ENCODE measurements at regions not wholly inside any gene's neighbourhood (a gene's known extent, or its start where the extent isn't known, plus 50 kb on each side); places are given as distances from the start of the nearest gene placed in this dataset.

DNA sequence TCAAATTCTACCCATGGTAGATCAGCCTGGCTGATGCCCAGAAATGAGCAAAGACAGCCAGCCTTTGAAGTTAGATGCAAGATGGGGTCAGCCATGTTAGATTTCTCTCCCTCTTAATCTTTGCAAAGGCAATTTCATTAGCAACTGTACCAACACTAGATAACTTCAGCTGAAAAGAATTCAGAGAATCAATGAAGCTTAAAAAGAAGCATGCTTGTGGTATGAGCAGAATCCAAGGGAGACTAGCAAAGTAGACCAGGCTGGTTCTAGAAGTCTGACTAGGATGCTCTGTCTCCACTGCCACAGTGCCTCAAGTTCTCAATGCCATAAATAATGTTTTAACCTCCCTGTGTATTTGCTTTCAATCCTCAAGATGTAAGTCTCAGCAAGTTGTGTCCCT is 247.3 kb downstream of the SLC7A11 start:
- Histone ChIP-seq H3K4me1 (ENCODE audit: control insufficient read depth in 1 of 2, insufficient read depth in 2 of 2, low read length in 2 of 2) (no peaks in the 10 kb centered on the region), H3K9me3 (ENCODE audit: control insufficient read depth, low read length) (no peaks in the 10 kb centered on the region), H3K4me3 (ENCODE audit: low read length in 2 of 2) (no peak overlapping the region), H3K27ac (ENCODE audit: low read depth in 1 of 2, low read length in 2 of 2) (no peak overlapping the region), H3K36me3 (ENCODE audit: control insufficient read depth in 1 of 2, insufficient read depth in 2 of 2, low read length in 1 of 2) (no peaks in the 10 kb centered on the region), H3K27me3 (ENCODE audit: control insufficient read depth in 1 of 2, insufficient read depth in 2 of 2, low read length in 1 of 2) (no peaks in the 10 kb centered on the region)
- no peak for ATAC-seq (ENCODE audit: low FRiP score)
- no peak for DNase-seq
- intact Hi-C loops (cut with DNase I), result no loop called here

DNA sequence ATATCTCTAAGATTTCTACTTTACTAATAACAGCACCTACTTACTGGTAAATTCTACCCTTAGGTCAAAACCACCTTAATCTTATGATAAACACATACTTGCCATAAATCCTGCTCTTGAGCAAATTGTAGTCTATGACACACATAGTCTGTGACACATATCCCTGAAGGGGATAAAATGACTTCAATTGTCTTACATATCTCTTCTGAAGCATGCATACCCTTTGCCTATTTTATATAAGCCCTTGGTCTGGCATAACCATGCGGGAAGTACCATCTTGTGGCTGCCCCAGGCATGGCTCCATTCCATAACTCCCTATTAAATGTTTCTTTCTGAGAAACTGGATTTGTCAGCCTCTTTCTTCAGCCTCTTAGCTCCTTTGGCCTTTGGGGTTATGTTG is 248.9 kb downstream of the SLC7A11 start:
- DNase-seq, result no peak
- Histone ChIP-seq H3K27me3 (ENCODE audit: control insufficient read depth in 1 of 2, insufficient read depth in 2 of 2, low read length in 1 of 2) (no peaks in the 10 kb centered on the region), H3K4me3 (ENCODE audit: low read length in 2 of 2) (no peak overlapping the region), H3K27ac (ENCODE audit: low read depth in 1 of 2, low read length in 2 of 2) (no peak overlapping the region), H3K9me3 (ENCODE audit: control insufficient read depth, low read length) (no peaks in the 10 kb centered on the region), H3K36me3 (ENCODE audit: control insufficient read depth in 1 of 2, insufficient read depth in 2 of 2, low read length in 1 of 2) (no peaks in the 10 kb centered on the region), H3K4me1 (ENCODE audit: control insufficient read depth in 1 of 2, insufficient read depth in 2 of 2, low read length in 2 of 2) (no peaks in the 10 kb centered on the region)
- no peak for ATAC-seq (ENCODE audit: low FRiP score)
- WGBS, 2 donors, result 91 to 94% methylated on average over 1 of the region's 1 CpG
- intact Hi-C loops (cut with DNase I), result no loop called here

DNA sequence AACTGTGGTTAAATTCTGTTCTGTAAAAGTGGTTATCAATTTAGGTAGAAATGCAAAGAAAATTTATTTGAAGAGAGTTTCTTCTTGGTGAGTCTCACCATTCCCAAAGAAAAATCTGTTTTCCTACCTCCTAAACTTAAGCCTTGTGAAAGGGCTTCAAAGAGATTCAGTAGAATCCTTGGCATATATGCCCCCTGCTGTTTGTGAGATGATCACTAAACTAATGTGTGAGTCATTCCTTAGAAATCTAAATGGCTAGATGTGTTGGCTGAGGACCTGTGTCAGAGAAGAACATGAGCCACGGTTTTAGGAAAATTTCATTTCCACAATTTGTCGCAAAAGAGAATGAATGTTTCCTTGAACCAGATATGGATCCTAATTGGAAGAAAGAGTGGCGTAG is 260.9 kb downstream of the SLC7A11 start:
- Histone ChIP-seq H3K4me3 (ENCODE audit: low read length in 2 of 2) (no peak overlapping the region), H3K27me3 (ENCODE audit: control insufficient read depth in 1 of 2, insufficient read depth in 2 of 2, low read length in 1 of 2) (no peaks in the 10 kb centered on the region), H3K4me1 (ENCODE audit: control insufficient read depth in 1 of 2, insufficient read depth in 2 of 2, low read length in 2 of 2) (no peaks in the 10 kb centered on the region), H3K36me3 (ENCODE audit: control insufficient read depth in 1 of 2, insufficient read depth in 2 of 2, low read length in 1 of 2) (no peaks in the 10 kb centered on the region), H3K9me3 (ENCODE audit: control insufficient read depth, low read length) (no peaks in the 10 kb centered on the region), H3K27ac (ENCODE audit: low read depth in 1 of 2, low read length in 2 of 2) (no peak overlapping the region)
- ATAC-seq (ENCODE audit: low FRiP score) (no peak), DNase-seq (no peak)
- intact Hi-C loops (cut with DNase I), result no loop called here
- 91% methylated on average over 3 of the region's 3 CpGs for WGBS, 2 donors

DNA sequence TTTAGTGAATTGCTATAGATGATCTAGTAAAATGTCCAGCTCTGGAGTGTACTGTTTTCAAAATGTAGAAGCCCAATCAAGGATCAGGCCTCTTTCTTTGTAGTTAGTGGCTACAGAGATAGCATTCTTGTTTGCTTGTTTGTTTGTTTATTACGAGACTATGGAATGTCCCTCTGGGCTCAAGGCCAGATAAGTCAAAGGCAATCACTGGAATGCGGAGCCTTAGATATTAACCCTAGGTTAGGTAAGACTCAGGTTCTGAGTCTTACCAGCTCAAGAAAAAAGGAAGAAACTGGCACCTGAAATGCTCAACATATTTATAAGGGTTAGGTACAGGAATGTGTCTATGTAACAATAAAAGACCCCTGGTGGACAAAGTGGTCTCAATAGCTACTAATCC is 261.5 kb downstream of the SLC7A11 start:
- Histone ChIP-seq H3K27me3 (ENCODE audit: control insufficient read depth in 1 of 2, insufficient read depth in 2 of 2, low read length in 1 of 2) (no peaks in the 10 kb centered on the region), H3K9me3 (ENCODE audit: control insufficient read depth, low read length) (no peaks in the 10 kb centered on the region), H3K27ac (ENCODE audit: low read depth in 1 of 2, low read length in 2 of 2) (no peak overlapping the region), H3K4me3 (ENCODE audit: low read length in 2 of 2) (no peak overlapping the region), H3K36me3 (ENCODE audit: control insufficient read depth in 1 of 2, insufficient read depth in 2 of 2, low read length in 1 of 2) (no peaks in the 10 kb centered on the region), H3K4me1 (ENCODE audit: control insufficient read depth in 1 of 2, insufficient read depth in 2 of 2, low read length in 2 of 2) (no peaks in the 10 kb centered on the region)
- intact Hi-C loops (cut with DNase I), result no loop called here
- no peak for ATAC-seq (ENCODE audit: low FRiP score)
- WGBS, 2 donors, result 59 to 61% methylated on average over 2 of the region's 2 CpGs
- DNase-seq, result no peak

DNA sequence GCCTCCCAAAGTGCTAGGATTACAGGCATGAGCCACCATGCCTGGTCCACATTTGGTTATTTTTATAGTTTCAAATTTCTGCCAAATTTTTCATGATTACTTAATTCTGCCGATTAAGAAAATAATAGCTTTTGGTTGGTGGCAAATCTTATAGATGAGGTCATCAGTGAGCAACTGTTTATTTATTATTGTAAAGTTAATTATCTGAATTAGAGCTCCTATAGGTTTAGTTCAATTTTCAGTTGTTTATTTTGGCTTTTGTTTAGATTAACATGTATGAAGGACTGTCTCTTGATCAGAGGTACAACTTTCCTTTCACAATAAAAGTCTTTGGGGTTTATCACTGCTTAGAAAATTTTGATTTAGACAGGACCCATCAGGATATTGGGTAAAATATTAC is 262.2 kb downstream of the SLC7A11 start:
- DNase-seq (no peak), ATAC-seq (ENCODE audit: low FRiP score) (no peak)
- Histone ChIP-seq H3K27ac (ENCODE audit: low read depth in 1 of 2, low read length in 2 of 2) (no peak overlapping the region), H3K4me1 (ENCODE audit: control insufficient read depth in 1 of 2, insufficient read depth in 2 of 2, low read length in 2 of 2) (no peaks in the 10 kb centered on the region), H3K4me3 (ENCODE audit: low read length in 2 of 2) (no peak overlapping the region), H3K9me3 (ENCODE audit: control insufficient read depth, low read length) (no peaks in the 10 kb centered on the region), H3K27me3 (ENCODE audit: control insufficient read depth in 1 of 2, insufficient read depth in 2 of 2, low read length in 1 of 2) (no peaks in the 10 kb centered on the region), H3K36me3 (ENCODE audit: control insufficient read depth in 1 of 2, insufficient read depth in 2 of 2, low read length in 1 of 2) (no peaks in the 10 kb centered on the region)
- 78 to 84% methylated on average over 1 of the region's 1 CpG for WGBS, 2 donors
- intact Hi-C loops (cut with DNase I), result no loop called here

DNA sequence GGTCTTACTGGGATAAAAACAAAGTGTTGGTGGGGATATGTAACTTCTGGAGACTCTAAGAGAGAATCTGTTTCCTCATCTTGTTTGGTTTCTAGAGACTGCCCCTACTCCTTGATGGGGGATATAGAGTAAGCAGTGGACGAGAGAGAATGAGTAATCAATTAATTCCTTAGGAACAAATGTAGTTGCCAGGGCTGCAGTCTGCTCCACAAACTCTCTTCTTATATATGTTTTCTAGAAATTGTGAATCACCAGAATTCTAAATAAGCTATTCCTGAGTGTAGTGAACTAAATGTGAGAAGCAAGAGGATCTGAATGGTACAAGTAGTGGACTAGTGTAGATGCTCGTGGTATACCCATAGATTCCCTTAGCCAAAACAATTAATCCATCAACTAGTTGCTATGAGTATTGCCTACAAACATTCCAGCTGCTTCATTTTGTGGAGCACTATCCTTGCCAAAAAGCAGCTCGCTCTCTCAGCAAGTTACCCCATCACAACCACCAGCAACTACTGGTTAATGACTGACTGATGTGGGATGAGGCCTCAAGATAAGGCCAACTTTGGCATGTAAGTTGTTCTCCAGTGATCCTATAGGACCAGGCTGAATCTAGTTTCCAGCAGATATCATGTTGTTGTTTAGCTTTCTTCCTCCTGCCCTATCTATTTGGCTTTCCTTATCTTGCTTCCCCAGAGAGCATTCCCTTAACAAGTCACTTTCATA is 273.0 kb downstream of the SLC7A11 start:
- no peak for ATAC-seq (ENCODE audit: low FRiP score)

DNA sequence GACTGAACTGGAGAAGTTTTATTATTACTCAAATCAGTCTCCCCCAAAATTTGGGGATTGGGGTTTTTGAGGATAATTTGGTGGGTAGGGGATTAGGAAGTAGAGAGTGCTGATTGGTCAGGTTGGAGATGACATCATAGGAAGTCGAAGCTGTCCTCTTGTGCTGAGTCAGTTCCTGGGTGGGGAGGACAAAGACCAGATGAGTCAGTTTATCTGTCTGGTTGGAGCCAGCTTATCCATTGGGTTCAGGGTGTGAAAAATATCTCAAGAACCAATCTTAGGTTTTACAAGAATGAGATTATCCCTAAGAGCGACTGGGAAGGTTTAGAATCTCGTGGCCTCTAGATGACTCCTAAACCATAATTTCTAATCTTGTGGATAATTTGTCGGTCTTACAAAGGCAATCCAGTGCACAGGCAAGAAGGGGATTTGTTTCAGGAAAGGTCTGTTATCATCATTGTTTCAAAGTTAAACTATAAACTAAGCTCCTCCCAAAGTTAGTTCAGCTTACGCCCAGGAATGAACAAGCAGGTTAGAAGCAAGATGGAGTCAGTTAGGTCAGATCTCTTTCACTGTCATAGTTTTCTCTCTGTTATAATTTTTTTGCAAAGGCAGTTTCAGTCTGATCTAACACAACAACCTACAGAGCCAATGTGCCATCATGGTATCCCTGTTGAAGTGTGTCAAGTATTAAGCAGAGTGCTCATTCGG is 274.5 kb downstream of the SLC7A11 start:
- H3K9me3 ChIP-seq (ENCODE audit: control insufficient read depth, low read length), result no peaks in the 10 kb centered on the region
- DNase-seq, result no peak
- WGBS, 2 donors, result 92 to 94% methylated on average over 6 of the region's 6 CpGs
- H3K4me1 ChIP-seq (ENCODE audit: control insufficient read depth in 1 of 2, insufficient read depth in 2 of 2, low read length in 2 of 2), result no peaks in the 10 kb centered on the region
- H3K27ac ChIP-seq (ENCODE audit: low read depth in 1 of 2, low read length in 2 of 2), result no peak overlapping the region
- ATAC-seq (ENCODE audit: low FRiP score), result no peak
- intact Hi-C loops (cut with DNase I), result no loop called here
- no peak overlapping the region for H3K4me3 ChIP-seq (ENCODE audit: low read length in 2 of 2)
- no peaks in the 10 kb centered on the region for H3K27me3 ChIP-seq (ENCODE audit: control insufficient read depth in 1 of 2, insufficient read depth in 2 of 2, low read length in 1 of 2)
- no peaks in the 10 kb centered on the region for H3K36me3 ChIP-seq (ENCODE audit: control insufficient read depth in 1 of 2, insufficient read depth in 2 of 2, low read length in 1 of 2)

More for the DNA sequence above, 273.0 kb downstream of the SLC7A11 start:
- no peak overlapping the region for H3K27ac ChIP-seq (ENCODE audit: low read depth in 1 of 2, low read length in 2 of 2)
- intact Hi-C loops (cut with DNase I), result no loop called here
- no peaks in the 10 kb centered on the region for H3K27me3 ChIP-seq (ENCODE audit: control insufficient read depth in 1 of 2, insufficient read depth in 2 of 2, low read length in 1 of 2)
- no peaks in the 10 kb centered on the region for H3K4me1 ChIP-seq (ENCODE audit: control insufficient read depth in 1 of 2, insufficient read depth in 2 of 2, low read length in 2 of 2)
- H3K36me3 ChIP-seq (ENCODE audit: control insufficient read depth in 1 of 2, insufficient read depth in 2 of 2, low read length in 1 of 2), result no peaks in the 10 kb centered on the region
- H3K9me3 ChIP-seq (ENCODE audit: control insufficient read depth, low read length), result no peaks in the 10 kb centered on the region
- WGBS, 2 donors, result 83 to 87% methylated on average over 3 of the region's 3 CpGs
- no peak for DNase-seq
- no peak overlapping the region for H3K4me3 ChIP-seq (ENCODE audit: low read length in 2 of 2)

DNA sequence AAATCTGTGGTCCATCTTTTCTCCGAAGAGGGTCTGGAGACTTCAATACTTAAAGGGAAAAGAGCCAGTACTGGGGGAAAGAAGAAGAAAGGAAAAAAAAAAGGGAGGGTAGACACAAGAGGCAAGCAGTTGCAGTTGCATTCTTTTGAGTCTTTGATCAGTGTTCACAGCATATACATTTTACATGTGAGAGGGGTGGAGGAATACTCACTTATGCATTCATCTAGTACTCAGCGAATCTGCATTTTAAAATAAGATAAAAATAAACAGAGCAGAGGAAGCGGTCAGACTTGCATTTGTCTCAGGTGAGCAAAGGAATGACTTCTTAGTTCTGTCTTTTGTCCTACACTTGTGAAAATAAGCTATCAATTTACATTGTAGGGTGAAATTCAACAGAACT is 275.6 kb downstream of the SLC7A11 start:
- no peaks in the 10 kb centered on the region for H3K4me1 ChIP-seq (ENCODE audit: control insufficient read depth in 1 of 2, insufficient read depth in 2 of 2, low read length in 2 of 2)
- no peaks in the 10 kb centered on the region for H3K27me3 ChIP-seq (ENCODE audit: control insufficient read depth in 1 of 2, insufficient read depth in 2 of 2, low read length in 1 of 2)
- DNase-seq (no peak), ATAC-seq (ENCODE audit: low FRiP score) (no peak)
- no peak overlapping the region for H3K4me3 ChIP-seq (ENCODE audit: low read length in 2 of 2)
- no peaks in the 10 kb centered on the region for H3K36me3 ChIP-seq (ENCODE audit: control insufficient read depth in 1 of 2, insufficient read depth in 2 of 2, low read length in 1 of 2)
- WGBS, 2 donors, result 80 to 82% methylated on average over 3 of the region's 3 CpGs
- intact Hi-C loops (cut with DNase I), result no loop called here
- H3K9me3 ChIP-seq (ENCODE audit: control insufficient read depth, low read length), result no peaks in the 10 kb centered on the region
- H3K27ac ChIP-seq (ENCODE audit: low read depth in 1 of 2, low read length in 2 of 2), result no peak overlapping the region

DNA sequence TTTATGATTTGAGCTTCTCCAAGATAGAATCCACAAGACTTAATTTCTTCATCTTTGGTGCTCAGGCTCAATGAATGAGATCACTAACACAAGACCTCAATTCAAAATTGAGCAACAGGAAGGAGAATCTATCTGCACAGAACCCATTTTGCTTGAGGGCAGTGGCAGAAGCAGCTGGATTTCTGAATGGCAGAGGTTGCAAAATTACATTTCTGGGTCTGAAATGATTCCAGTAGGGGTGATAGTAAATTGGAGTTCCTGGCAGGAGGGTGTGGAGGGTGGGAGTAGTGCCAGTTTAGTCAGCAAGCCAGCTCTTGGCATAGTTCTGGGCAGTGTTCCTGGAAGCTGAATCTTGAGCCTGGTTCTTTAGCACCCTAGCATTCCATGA is 281.1 kb downstream of the SLC7A11 start:
- H3K4me3 ChIP-seq (ENCODE audit: low read length in 2 of 2), result no peak overlapping the region
- no peak overlapping the region for H3K27ac ChIP-seq (ENCODE audit: low read depth in 1 of 2, low read length in 2 of 2)
- intact Hi-C loops (cut with DNase I), result no loop called here
- DNase-seq, result peak in 1 of 2 donors; percentile 30
- no peaks in the 10 kb centered on the region for H3K9me3 ChIP-seq (ENCODE audit: control insufficient read depth, low read length)
- H3K36me3 ChIP-seq (ENCODE audit: control insufficient read depth in 1 of 2, insufficient read depth in 2 of 2, low read length in 1 of 2), result no peaks in the 10 kb centered on the region
- no peaks in the 10 kb centered on the region for H3K27me3 ChIP-seq (ENCODE audit: control insufficient read depth in 1 of 2, insufficient read depth in 2 of 2, low read length in 1 of 2)
- no peaks in the 10 kb centered on the region for H3K4me1 ChIP-seq (ENCODE audit: control insufficient read depth in 1 of 2, insufficient read depth in 2 of 2, low read length in 2 of 2)
- ATAC-seq (ENCODE audit: low FRiP score), result no peak
